ENCODE measurements at regions not wholly inside any gene's neighbourhood (a gene's known extent, or its start where the extent isn't known, plus 50 kb on each side); places are given as distances from the start of the nearest gene placed in this dataset.

GRCh38 chr5:68433923-68434879, 218.6 kb downstream of the PIK3R1 start:
- peak; percentile 94 for DNase-seq

- no peak for DNase-seq
These were observed 220.1 kb downstream of the PIK3R1 start for GRCh38 chr5:68435611-68436010.

- no peak for DNase-seq
These were observed 221.3 kb downstream of the PIK3R1 start for GRCh38 chr5:68436686-68437520.

GRCh38 chr5:68438876-68439275, 223.3 kb downstream of the PIK3R1 start:
- DNase-seq: no peak

- DNase-seq: no peak
These were observed 224.7 kb downstream of the PIK3R1 start for GRCh38 chr5:68440245-68440644.

GRCh38 chr5:68440651-68441050, 225.1 kb downstream of the PIK3R1 start:
- DNase-seq: no peak

- no peak for DNase-seq
These were observed 225.9 kb downstream of the PIK3R1 start for GRCh38 chr5:68441309-68442073.

- DNase-seq: no peak
These were observed 227.5 kb downstream of the PIK3R1 start for GRCh38 chr5:68443091-68443490.

GRCh38 chr5:68444048-68444447, 228.5 kb downstream of the PIK3R1 start:
- no peak for DNase-seq

GRCh38 chr5:68444833-68445232, 229.3 kb downstream of the PIK3R1 start:
- DNase-seq: no peak

GRCh38 chr5:68445257-68446069, 229.9 kb downstream of the PIK3R1 start:
- DNase-seq: no peak

GRCh38 chr5:68446070-68446357, 230.5 kb downstream of the PIK3R1 start:
- no peak for DNase-seq

GRCh38 chr5:68446487-68446894, 230.9 kb downstream of the PIK3R1 start:
- DNase-seq: no peak

GRCh38 chr5:68447136-68447929, 231.8 kb downstream of the PIK3R1 start:
- DNase-seq: no peak

- DNase-seq: no peak
These were observed 233.8 kb downstream of the PIK3R1 start for GRCh38 chr5:68449380-68449779.

- no peak for DNase-seq
These were observed 234.8 kb downstream of the PIK3R1 start for GRCh38 chr5:68450245-68450852.

GRCh38 chr5:68452286-68452685, 236.7 kb downstream of the PIK3R1 start:
- DNase-seq: no peak

GRCh38 chr5:68454172-68454571, 238.6 kb downstream of the PIK3R1 start:
- no peak for DNase-seq

GRCh38 chr5:68454766-68455165, 239.2 kb downstream of the PIK3R1 start:
- DNase-seq: no peak

GRCh38 chr5:68455216-68455615, 239.7 kb downstream of the PIK3R1 start:
- DNase-seq: no peak

GRCh38 chr5:68456756-68457217, 241.2 kb downstream of the PIK3R1 start:
- no peak for DNase-seq

Measured in CD4-positive, alpha-beta T cell treated with Interleukin-6 for 4 hours (primary cell).